Thyroid gland (tissue), 4 donors: ENCODE measurements at regions not wholly inside any gene's neighbourhood (a gene's known extent, or its start where the extent isn't known, plus 50 kb on each side); places are given as distances from the start of the nearest gene placed in this dataset.

ENCODE experiments used
- DNase-seq, 2 donors: peaks; one replicate each; pipeline ENCODE4 v3.0.0-alpha.2; 2019
- H3K27ac ChIP-seq, 3 donors: fragments of 200-600 bp; sonication (generic); 1 replicate in 2 of 3; 2 replicates in 1 of 3; pipeline ENCODE4 v1.5.1; 2016 to 2019; ENCODE audit warnings: mild to moderate bottlenecking in 1 of 3, moderate library complexity in 1 of 3
- H3K27me3 ChIP-seq: fragments of 200-600 bp; sonication (generic); one replicate; pipeline ENCODE4 v1.5.1; 2019
- H3K36me3 ChIP-seq, 2 donors: fragments of 200-600 bp; sonication (generic); one replicate each; pipeline ENCODE4 v1.5.1; 2016 to 2019
- H3K4me1 ChIP-seq, 2 donors: fragments of 200-600 bp; sonication (generic); one replicate each; pipeline ENCODE4 v1.5.1; 2017 to 2019
- H3K4me3 ChIP-seq, 3 donors: fragments of 200-600 bp; sonication (generic); replicated peaks in 1 of 3; 1 replicate in 2 of 3; 2 replicates in 1 of 3; pipeline ENCODE4 v1.5.1; 2016; ENCODE audit warnings: mild to moderate bottlenecking in 1 of 3
- H3K9me3 ChIP-seq: fragments of 200-600 bp; sonication (generic); one replicate; pipeline ENCODE4 v1.5.1; 2017
- POLR2A ChIP-seq, 2 donors: fragments of 450-650 bp; IDR thresholded peaks; one replicate each; pipeline ENCODE4 v1.6.1; 2017; ENCODE audit warnings: antibody characterized with exemption in 2 of 2, mild to moderate bottlenecking in 2 of 2, moderate library complexity in 1 of 2
- WGBS, 2 donors: methylation state at CpG; one replicate each; pipeline ENCODE4 v1.1.5; 2017; 5-methylcytosine and 5-hydroxymethylcytosine counted together
- intact Hi-C: fragments of 100-400 bp; cut with DNase I; formaldehyde crosslinking; loops from one replicate; pipeline ENCODE4 v1.15.1; 2023
- TF ChIP-seq, protein P1 (sequence below), 6 experiments: fragments of 200-600 bp in 3 of 6; fragments of 450-650 bp in 3 of 6; sonication (generic) in 3 of 6; IDR thresholded peaks; one replicate each; pipeline ENCODE4 v1.5.1; 2016 to 2019; ENCODE audit warnings: antibody characterized with exemption in 6 of 6, mild to moderate bottlenecking in 2 of 6, inconsistent platforms in 1 of 6, moderate library complexity in 1 of 6

DNA sequence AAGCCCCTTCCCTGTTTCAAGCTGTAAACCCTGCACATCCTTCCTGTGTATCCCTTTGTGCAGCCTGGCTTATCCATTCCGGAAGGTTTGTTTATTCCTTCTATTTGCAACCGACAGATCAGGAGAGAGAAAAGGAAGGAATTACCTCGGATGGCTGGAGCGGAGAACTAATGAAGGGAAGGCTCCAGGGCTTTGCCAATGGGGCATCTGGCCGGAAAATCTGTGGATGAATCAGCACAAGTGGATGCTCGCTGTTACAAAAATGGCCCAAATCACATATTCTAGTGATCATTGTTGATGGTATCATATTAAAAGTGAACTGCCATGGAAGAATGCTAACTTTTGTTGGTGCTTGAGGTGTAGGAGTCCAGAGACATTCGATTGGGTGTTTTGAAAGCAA, 97.1 kb downstream of the AQP4 start:
- no peaks in the 10 kb centered on the region for H3K27me3 ChIP-seq
- WGBS, 2 donors: 70 to 73% methylated on average over 7 of the region's 7 CpGs
- H3K36me3 ChIP-seq: no peaks in the 10 kb centered on the region
- H3K4me3 ChIP-seq: no peak overlapping the region
- no peaks in the 10 kb centered on the region for H3K9me3 ChIP-seq
- no peaks in the 10 kb centered on the region for H3K4me1 ChIP-seq
- DNase-seq: no peak
- no peak overlapping the region for H3K27ac ChIP-seq
- TF ChIP-seq, protein P1, sequence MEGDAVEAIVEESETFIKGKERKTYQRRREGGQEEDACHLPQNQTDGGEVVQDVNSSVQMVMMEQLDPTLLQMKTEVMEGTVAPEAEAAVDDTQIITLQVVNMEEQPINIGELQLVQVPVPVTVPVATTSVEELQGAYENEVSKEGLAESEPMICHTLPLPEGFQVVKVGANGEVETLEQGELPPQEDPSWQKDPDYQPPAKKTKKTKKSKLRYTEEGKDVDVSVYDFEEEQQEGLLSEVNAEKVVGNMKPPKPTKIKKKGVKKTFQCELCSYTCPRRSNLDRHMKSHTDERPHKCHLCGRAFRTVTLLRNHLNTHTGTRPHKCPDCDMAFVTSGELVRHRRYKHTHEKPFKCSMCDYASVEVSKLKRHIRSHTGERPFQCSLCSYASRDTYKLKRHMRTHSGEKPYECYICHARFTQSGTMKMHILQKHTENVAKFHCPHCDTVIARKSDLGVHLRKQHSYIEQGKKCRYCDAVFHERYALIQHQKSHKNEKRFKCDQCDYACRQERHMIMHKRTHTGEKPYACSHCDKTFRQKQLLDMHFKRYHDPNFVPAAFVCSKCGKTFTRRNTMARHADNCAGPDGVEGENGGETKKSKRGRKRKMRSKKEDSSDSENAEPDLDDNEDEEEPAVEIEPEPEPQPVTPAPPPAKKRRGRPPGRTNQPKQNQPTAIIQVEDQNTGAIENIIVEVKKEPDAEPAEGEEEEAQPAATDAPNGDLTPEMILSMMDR (IDR thresholded peaks at IDR 0.05): no peak
- TF ChIP-seq POLR2A (IDR thresholded peaks at IDR 0.05): no peak
- intact Hi-C loops: no loop called here

- 100% methylated on average over 2 of the region's 2 CpGs for WGBS, 2 donors
- no peak for TF ChIP-seq POLR2A (IDR thresholded peaks at IDR 0.05)
- TF ChIP-seq, protein P1 (IDR thresholded peaks at IDR 0.05): no peak
- DNase-seq: no peak
- H3K27ac ChIP-seq: no peak overlapping the region
- intact Hi-C loops: no loop called here
- no peaks in the 10 kb centered on the region for H3K9me3 ChIP-seq
- H3K36me3 ChIP-seq: no peaks in the 10 kb centered on the region
- no peaks in the 10 kb centered on the region for H3K4me1 ChIP-seq
- H3K27me3 ChIP-seq: no peaks in the 10 kb centered on the region
- no peak overlapping the region for H3K4me3 ChIP-seq
Measured at GRCh38 chr18:26765498-26765897, 100.0 kb downstream of the AQP4 start.

DNA sequence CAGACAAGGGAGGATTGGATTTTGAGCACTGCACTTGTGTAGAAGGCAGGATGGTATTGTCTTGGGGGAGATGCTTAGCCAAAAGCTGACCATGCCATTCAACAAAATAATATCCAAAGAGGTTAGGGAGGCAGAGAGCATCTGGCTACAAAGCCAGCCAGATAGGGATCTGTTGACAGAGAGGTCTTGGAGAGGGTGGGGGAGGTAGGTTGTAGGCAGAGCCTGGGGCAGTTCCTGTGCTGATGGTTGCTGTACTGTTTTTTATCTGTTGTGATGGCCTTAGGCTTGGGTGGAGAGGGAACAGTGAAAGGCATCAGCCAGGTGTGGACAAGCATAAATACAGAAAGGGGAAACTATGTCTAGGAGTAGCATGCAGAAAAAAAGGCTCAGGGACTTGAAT, 100.9 kb downstream of the AQP4 start:
- H3K9me3 ChIP-seq: no peaks in the 10 kb centered on the region
- intact Hi-C loops: no loop called here
- H3K4me3 ChIP-seq: no peak overlapping the region
- no peaks in the 10 kb centered on the region for H3K36me3 ChIP-seq
- no peak for DNase-seq
- H3K27ac ChIP-seq: no peak overlapping the region
- no peaks in the 10 kb centered on the region for H3K27me3 ChIP-seq
- TF ChIP-seq, protein P1 (IDR thresholded peaks at IDR 0.05): no peak
- TF ChIP-seq POLR2A (IDR thresholded peaks at IDR 0.05): no peak
- H3K4me1 ChIP-seq: no peaks in the 10 kb centered on the region

DNA sequence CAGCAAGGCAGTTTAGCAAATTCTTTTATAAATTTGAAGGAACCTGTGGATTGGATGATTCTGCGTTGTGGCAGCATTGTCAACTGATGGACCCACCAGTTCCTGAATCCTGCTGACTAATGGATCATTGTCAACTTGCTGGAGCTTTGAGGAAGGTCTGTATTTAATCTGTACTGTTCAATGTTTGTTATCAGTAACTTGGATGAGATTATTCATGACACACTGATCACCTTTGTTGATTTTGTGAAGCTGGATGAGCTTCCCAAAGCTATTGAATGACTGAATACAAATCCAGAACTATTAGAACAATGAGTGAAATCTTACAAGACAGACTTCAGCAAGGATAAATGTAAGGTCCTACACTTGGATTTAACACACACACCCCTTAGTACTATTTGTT, 101.3 kb downstream of the AQP4 start:
- Histone ChIP-seq H3K4me1 (no peaks in the 10 kb centered on the region), H3K27ac (no peak overlapping the region), H3K9me3 (no peaks in the 10 kb centered on the region), H3K36me3 (no peaks in the 10 kb centered on the region), H3K4me3 (no peak overlapping the region), H3K27me3 (no peaks in the 10 kb centered on the region)
- DNase-seq: no peak
- no peak for TF ChIP-seq POLR2A (IDR thresholded peaks at IDR 0.05)
- TF ChIP-seq, protein P1 (IDR thresholded peaks at IDR 0.05): no peak
- intact Hi-C loops: no loop called here
- 95 to 100% methylated on average over 1 of the region's 1 CpG for WGBS, 2 donors

DNA sequence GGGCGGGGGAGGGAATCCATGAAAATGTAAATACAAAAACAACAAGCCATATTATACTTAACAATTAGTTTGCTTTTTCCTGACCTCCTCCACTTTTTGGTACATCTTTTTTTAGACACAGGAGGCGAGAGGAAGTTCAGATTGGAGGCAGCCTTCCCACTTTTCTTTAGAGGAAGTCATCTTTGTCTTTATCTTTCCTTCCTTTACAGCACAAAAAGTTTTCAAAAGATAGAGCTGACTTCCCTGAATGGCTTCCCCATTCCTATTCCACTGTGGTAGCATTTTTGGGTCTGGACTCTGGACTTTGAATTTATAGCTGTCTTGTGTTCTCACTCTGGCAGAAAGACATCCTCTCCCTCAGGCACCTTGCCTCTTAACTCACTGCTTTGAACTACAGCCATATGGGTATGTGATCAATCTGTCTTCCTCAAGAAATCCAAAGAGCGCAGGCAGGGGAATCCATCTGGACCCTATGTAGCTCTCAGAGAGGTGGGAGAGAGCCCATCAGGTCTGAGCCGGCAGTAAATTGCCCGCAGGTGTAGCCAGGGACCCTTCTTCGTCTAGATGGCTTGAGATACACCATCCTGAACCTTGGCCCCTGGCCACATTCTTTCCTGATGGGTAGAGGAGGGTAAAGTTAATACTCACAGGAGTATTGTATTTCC, 101.9 kb downstream of the AQP4 start:
- Histone ChIP-seq H3K36me3 (no peaks in the 10 kb centered on the region), H3K27me3 (no peaks in the 10 kb centered on the region), H3K4me3 (no peak overlapping the region), H3K4me1 (no peaks in the 10 kb centered on the region), H3K9me3 (no peaks in the 10 kb centered on the region), H3K27ac (no peak overlapping the region)
- TF ChIP-seq POLR2A (IDR thresholded peaks at IDR 0.05): no peak
- intact Hi-C loops: no loop called here
- DNase-seq: no peak
- WGBS, 2 donors: 77 to 78% methylated on average over 6 of the region's 6 CpGs
